Subcutaneous abdominal adipose tissue (tissue), 5 donors: ENCODE measurements at regions not wholly inside any gene's neighbourhood (a gene's known extent, or its start where the extent isn't known, plus 50 kb on each side); places are given as distances from the start of the nearest gene placed in this dataset.

ENCODE experiments used
- H3K27ac ChIP-seq: one replicate; pipeline ENCODE4 v1.7.0; 2013; ENCODE audit warnings: low read depth, mild to moderate bottlenecking, inconsistent platforms, low read length, moderate library complexity
- H3K27me3 ChIP-seq, 5 donors: one replicate each; pipeline ENCODE4 v1.7.0; 2013; ENCODE audit warnings: low read length in 5 of 5, inconsistent platforms in 1 of 5; ENCODE audit not compliant: control insufficient read depth in 5 of 5, insufficient read depth in 4 of 5
- H3K36me3 ChIP-seq, 5 donors: one replicate each; pipeline ENCODE4 v1.7.0; 2013; ENCODE audit warnings: low read length in 5 of 5; ENCODE audit not compliant: control insufficient read depth in 5 of 5, insufficient read depth in 5 of 5
- H3K4me1 ChIP-seq, 5 donors: one replicate each; pipeline ENCODE4 v1.7.0; 2013; ENCODE audit warnings: low read length in 5 of 5, mild to moderate bottlenecking in 3 of 5, moderate library complexity in 1 of 5; ENCODE audit not compliant: control insufficient read depth in 5 of 5, insufficient read depth in 5 of 5
- H3K4me3 ChIP-seq, 5 donors: one replicate each; pipeline ENCODE4 v1.7.0; 2013; ENCODE audit warnings: low read length in 5 of 5, low read depth in 1 of 5
- H3K9ac ChIP-seq, 5 donors: one replicate each; pipeline ENCODE4 v1.7.0; 2013; ENCODE audit warnings: low read length in 5 of 5, mild to moderate bottlenecking in 4 of 5, moderate library complexity in 3 of 5
- H3K9me3 ChIP-seq, 5 donors: one replicate each; pipeline ENCODE4 v1.7.0; 2013; ENCODE audit warnings: low read length in 5 of 5; ENCODE audit not compliant: control insufficient read depth in 5 of 5
- donor health status: healthy.
- donor health status: healthy.
- donor health status: healthy.
- donor health status: healthy.
- donor health status: healthy.

DNA sequence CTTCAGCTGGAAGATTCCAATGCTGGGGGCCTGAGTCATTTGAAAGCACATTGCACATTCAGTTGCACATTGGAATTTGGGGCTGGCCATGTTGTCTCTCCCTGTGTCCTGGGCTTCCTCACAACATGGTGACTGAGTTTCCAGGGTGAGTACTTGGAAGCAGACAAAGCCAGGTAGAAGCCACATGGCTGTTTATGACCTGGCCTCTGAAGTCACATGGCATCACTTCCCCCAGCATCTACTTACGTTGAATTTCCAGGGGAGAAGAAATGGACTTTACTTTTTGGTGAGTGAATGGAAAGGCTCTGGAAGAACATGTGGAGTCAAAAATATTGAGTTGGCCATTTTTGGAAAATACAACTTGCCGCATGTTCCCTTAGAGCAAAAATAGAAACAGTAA lies 155.5 kb downstream of the LINC00237 start:
- H3K27ac ChIP-seq: no peak overlapping the region
- no peaks in the 10 kb centered on the region for H3K36me3 ChIP-seq
- no peak overlapping the region for H3K4me3 ChIP-seq
- peaks cover 2 to 8% (median 6%) of the 10 kb centered on the region in 5 donors for H3K9me3 ChIP-seq
- H3K27me3 ChIP-seq: peaks cover 0 to 12% (median 0%) of the 10 kb centered on the region in 5 donors
- no peak overlapping the region for H3K9ac ChIP-seq
- no peaks in the 10 kb centered on the region for H3K4me1 ChIP-seq

DNA sequence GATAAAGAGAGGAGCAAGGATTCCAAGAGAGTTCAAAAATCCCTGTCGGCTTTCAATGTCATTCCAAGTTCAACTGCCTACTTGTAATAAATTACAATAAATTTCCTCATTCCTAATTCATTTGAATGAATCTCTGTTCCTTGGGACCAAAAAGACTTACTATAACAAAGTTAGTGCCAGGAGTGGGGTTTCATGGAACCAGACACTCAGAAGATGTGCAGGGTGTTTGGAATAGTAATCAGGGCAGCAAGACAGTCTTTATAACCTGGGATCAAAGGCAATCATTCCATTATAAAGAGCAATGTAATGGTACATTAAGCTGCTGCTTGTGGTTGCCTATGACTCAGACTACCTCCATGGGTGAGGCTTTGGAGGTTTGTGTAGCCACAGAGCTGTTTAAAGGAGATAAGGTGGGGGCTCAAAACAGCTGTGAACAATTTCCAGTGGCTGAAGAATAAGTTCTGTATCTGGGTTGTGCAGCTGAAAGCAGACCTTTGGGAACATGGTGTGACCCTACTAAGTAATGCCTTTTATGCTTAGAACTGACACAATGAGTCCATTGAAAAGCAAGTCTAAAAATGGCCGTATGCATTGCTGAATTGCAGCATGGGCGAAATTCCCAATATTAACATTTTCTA lies 159.9 kb downstream of the LINC00237 start:
- no peak overlapping the region for H3K27ac ChIP-seq
- peaks cover 0 to 4% (median 0%) of the 10 kb centered on the region in 5 donors for H3K27me3 ChIP-seq
- peaks cover 2 to 8% (median 6%) of the 10 kb centered on the region in 5 donors for H3K9me3 ChIP-seq
- H3K4me1 ChIP-seq: no peaks in the 10 kb centered on the region
- no peak overlapping the region for H3K9ac ChIP-seq
- no peaks in the 10 kb centered on the region for H3K36me3 ChIP-seq
- no peak overlapping the region for H3K4me3 ChIP-seq

DNA sequence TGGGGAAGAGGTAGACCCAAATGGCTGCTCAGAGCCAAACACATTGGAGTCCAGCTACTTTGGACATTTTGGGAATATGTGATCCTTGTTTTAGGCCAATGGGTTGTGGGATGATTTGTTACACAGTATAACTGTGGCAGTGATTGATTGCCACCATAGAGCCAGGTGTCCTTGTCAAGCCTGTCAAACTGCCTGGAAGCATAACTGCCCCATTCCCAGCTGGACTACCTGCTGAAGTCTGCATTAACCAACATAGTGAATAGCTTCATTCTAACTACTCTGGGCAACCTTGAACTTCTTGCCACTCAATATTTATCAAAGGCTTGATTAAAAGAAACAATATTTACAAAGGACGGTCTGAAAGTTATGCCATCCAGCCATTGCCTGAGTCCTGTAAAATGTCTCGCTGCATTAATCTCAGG lies 164.7 kb downstream of the LINC00237 start:
- Histone ChIP-seq H3K4me3 (no peak overlapping the region), H3K9me3 (peaks cover 2 to 5% (median 4%) of the 10 kb centered on the region in 5 donors), H3K27ac (no peak overlapping the region), H3K4me1 (no peaks in the 10 kb centered on the region), H3K9ac (no peak overlapping the region), H3K36me3 (no peaks in the 10 kb centered on the region), H3K27me3 (peaks cover 0 to 9% (median 0%) of the 10 kb centered on the region in 5 donors)

DNA sequence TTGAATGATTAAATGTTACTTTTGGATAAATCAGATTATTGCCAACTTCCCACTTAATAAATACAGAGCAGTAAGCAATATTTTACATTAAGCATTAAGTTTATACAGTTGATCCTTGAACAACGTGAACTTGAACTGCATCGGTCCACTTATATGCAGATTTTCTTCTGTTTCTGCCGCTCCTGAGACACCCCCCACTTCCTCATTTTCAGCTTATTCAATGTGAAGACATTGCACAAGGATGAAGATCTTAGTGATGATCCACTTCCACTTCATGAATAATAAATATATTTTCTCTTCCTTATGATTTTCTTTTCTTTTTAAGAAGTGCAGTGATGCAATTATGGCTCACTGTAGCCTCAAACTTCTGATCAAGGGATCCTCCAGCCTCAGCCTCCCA lies 167.2 kb downstream of the LINC00237 start:
- Histone ChIP-seq H3K36me3 (no peaks in the 10 kb centered on the region), H3K4me1 (no peaks in the 10 kb centered on the region), H3K4me3 (no peak overlapping the region), H3K27me3 (peaks cover 0 to 9% (median 0%) of the 10 kb centered on the region in 5 donors), H3K27ac (no peak overlapping the region), H3K9ac (no peak overlapping the region), H3K9me3 (no peaks in the 10 kb centered on the region)

DNA sequence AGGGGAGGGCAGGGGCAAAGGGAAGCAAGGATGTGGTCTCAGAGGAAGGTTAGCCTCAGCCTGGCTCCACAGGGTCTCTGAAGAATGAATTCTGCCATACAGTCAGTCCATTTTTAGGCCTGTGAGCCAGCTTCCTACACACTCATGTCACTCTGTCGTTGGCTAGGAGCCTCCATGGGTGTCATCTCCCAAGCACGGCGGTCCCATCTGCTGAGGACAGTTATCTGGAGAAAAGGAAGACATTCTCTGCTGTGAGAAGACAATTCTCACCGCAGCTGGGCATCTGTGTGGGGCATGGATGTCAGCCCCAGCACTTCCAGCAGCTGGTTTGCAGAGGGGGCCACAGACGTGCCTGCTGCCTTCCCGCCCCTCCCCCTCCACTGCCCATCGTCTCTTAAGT lies 167.6 kb downstream of the LINC00237 start:
- Histone ChIP-seq H3K9ac (no peak overlapping the region), H3K36me3 (no peaks in the 10 kb centered on the region), H3K4me1 (no peaks in the 10 kb centered on the region), H3K4me3 (no peak overlapping the region), H3K27me3 (peaks cover under 1 to 9% (median 2%) of the 10 kb centered on the region in 5 donors), H3K9me3 (no peaks in the 10 kb centered on the region), H3K27ac (no peak overlapping the region)

DNA sequence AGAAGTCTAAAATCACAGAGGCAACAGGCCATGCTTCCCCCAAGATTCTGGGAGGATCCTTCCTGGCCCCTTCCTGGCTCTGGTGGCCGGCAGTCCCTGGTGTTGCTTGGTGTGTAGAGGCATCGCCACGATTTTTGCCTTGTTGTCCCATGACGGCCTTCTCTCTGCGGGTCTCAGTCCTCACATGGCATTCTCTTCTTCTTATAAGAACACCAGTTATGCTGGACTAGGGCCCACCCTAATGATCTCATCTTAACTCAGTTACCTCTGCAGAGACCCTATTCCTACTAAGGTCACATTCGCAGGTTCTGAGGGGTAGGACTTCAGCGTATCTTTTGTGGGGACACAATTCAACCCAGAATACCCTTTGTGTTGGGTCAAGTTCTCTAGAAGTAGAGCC lies 168.0 kb downstream of the LINC00237 start:
- Histone ChIP-seq H3K36me3 (no peaks in the 10 kb centered on the region), H3K4me1 (no peaks in the 10 kb centered on the region), H3K4me3 (no peak overlapping the region), H3K27ac (no peak overlapping the region), H3K9me3 (no peaks in the 10 kb centered on the region), H3K9ac (no peak overlapping the region), H3K27me3 (peaks cover 3 to 8% (median 4%) of the 10 kb centered on the region in 5 donors)

DNA sequence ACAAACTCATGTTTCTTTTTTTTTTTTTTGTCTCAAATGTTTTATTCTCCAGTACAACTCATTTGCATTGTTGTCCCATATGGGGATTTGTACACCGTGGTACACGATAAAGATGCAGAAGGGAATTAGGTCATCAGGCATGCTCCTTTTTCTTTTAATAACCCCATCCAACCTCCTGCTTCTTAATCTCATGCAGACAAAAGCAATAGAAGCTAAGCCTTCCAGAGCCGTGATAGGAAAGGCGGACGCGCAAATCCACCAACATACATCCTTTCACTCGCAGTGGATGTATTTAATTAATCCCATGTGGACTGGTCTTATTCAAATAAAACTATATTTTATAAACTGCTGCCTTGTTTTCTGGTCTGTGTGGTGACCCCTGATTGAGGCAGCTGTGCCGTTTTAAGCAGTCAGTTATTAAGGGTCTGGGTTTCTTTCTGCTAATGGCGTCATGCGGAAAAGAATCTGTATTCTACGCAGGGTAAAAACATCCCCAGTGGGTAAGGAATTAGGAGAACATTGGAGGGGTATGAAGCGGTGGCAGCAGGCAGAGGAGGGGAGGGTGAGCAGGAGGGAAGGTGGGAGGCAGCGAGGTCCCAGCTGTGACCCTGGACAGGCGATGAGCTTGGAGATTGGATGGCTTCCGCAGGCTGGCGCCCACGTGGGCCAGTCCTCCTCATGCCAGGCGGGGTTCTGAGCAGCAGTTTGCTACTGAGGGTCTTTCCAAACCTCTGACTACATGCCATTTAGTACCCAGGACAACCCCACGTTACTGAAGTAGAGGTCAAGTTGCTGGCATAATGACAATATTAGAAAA lies 172.8 kb downstream of the LINC00237 start:
- no peak overlapping the region for H3K9ac ChIP-seq
- H3K4me3 ChIP-seq: no peak overlapping the region
- no peak overlapping the region for H3K27ac ChIP-seq
- H3K4me1 ChIP-seq: no peaks in the 10 kb centered on the region
- H3K36me3 ChIP-seq: no peaks in the 10 kb centered on the region
- H3K27me3 ChIP-seq: peaks cover 4 to 11% (median 8%) of the 10 kb centered on the region in 5 donors
- no peaks in the 10 kb centered on the region for H3K9me3 ChIP-seq

DNA sequence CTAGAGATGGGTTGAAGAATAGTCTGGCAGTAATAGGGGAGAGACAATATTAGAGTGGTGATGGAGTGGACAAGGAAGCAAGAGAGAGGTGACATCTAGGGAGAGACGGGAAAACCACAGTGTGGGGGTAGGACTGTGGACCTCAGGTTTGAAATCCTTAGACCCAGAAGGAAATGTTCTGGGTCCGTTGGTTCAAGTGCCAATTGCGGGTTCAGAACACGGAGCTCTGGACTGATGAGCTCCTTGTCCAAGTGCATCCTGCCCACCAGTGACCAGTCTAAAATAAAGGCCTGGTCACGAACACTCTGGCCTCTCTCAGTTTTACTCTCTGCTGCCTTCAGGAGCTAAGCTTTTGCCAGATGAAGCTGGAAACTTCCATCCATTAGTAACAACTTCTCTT lies 174.0 kb downstream of the LINC00237 start:
- no peak overlapping the region for H3K4me3 ChIP-seq
- H3K27ac ChIP-seq: no peak overlapping the region
- H3K27me3 ChIP-seq: peaks cover 3 to 11% (median 8%) of the 10 kb centered on the region in 5 donors
- H3K9ac ChIP-seq: no peak overlapping the region
- H3K36me3 ChIP-seq: no peaks in the 10 kb centered on the region
- no peaks in the 10 kb centered on the region for H3K4me1 ChIP-seq
- H3K9me3 ChIP-seq: no peaks in the 10 kb centered on the region

DNA sequence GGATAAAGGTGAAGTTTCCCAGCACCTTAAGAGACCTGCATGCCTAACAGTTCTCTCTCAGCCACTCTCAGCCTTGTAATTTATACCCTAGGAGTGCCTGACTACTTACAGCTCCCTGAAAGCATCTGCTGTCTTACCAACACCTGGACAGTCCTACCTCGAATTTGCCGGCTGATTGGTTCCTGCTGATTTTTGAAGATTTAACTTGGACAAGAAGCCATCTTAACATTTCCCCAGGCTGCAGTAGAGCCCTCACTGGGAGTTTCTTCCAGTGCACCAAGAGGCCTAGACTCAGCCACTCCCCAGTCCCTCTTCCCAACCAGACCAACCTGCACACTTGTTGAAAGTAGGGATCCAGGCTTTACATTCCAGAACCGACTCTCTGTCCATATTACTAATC lies 174.5 kb downstream of the LINC00237 start:
- no peaks in the 10 kb centered on the region for H3K36me3 ChIP-seq
- no peaks in the 10 kb centered on the region for H3K9me3 ChIP-seq
- H3K4me1 ChIP-seq: no peaks in the 10 kb centered on the region
- peaks cover 3 to 11% (median 8%) of the 10 kb centered on the region in 5 donors for H3K27me3 ChIP-seq
- no peak overlapping the region for H3K9ac ChIP-seq
- no peak overlapping the region for H3K27ac ChIP-seq
- no peak overlapping the region for H3K4me3 ChIP-seq

DNA sequence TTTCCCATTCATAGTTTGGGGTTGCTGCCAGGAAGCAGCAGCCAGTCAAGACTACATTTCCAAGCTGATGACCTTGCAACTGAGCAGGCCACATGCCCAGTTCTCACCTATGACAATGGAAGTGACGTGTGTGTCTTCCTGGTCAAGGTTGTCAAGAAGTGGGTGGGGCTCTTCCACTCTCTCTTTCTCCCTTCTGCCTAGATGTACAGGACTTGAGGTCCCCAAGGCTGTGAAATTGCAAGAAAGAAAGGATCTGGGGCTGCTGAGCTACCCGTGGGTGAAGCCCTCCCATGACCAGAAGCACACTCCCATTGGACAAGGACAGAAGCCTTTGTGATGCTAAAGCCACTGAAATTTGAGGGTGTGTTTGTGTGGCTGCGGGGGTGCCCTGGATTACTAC lies 175.1 kb downstream of the LINC00237 start:
- Histone ChIP-seq H3K4me1 (no peaks in the 10 kb centered on the region), H3K36me3 (no peaks in the 10 kb centered on the region), H3K27me3 (peaks cover 3 to 11% (median 8%) of the 10 kb centered on the region in 5 donors), H3K9me3 (no peaks in the 10 kb centered on the region), H3K4me3 (no peak overlapping the region), H3K9ac (no peak overlapping the region), H3K27ac (no peak overlapping the region)
